ENCODE measurements at regions not wholly inside any gene's neighbourhood (a gene's known extent, or its start where the extent isn't known, plus 50 kb on each side); places are given as distances from the start of the nearest gene placed in this dataset.

- no peaks in the 10 kb centered on the region for H3K36me3 ChIP-seq (ENCODE audit: control insufficient read depth, insufficient read depth, low read length)
- no peak overlapping the region for H3K4me3 ChIP-seq (ENCODE audit: low read length)
- Mint-ChIP-seq H3K27me3 (ENCODE audit: low read depth in 2 of 2) (peaks cover 43 to 63% of the 10 kb centered on the region in 2 donors), H3K36me3 (no peaks in the 10 kb centered on the region), H3K4me3 (no peak overlapping the region), H3K4me1 (no peaks in the 10 kb centered on the region), H3K9me3 (no peaks in the 10 kb centered on the region), H3K27ac (no peak overlapping the region)
- no peak for TF ChIP-seq CTCF (IDR thresholded peaks at IDR 0.05)
- no peak overlapping the region for H3K27ac ChIP-seq (ENCODE audit: low read length)
- no peak for DNase-seq
- no peaks in the 10 kb centered on the region for H3K9me3 ChIP-seq (ENCODE audit: control insufficient read depth, insufficient read depth, low read length)
- H3K4me1 ChIP-seq (ENCODE audit: control insufficient read depth, insufficient read depth, low read length): no peaks in the 10 kb centered on the region
- 96% methylated on average over 4 of the region's 4 CpGs for WGBS (ENCODE audit: insufficient coverage)
- no peaks in the 10 kb centered on the region for H3K27me3 ChIP-seq (ENCODE audit: control insufficient read depth, insufficient read depth, low read length)
- no peak for ATAC-seq
- intact Hi-C loops (cut with micrococcal nuclease): no loop called here
These were observed 80.3 kb upstream of the FAM169A start for GRCh38 chr5:74946471-74946870.

- H3K27me3 ChIP-seq (ENCODE audit: control insufficient read depth, insufficient read depth, low read length): no peaks in the 10 kb centered on the region
- no peak overlapping the region for H3K27ac Mint-ChIP-seq
- H3K27me3 Mint-ChIP-seq (ENCODE audit: low read depth in 2 of 2): peaks cover 45 to 63% of the 10 kb centered on the region in 2 donors
- TF ChIP-seq CTCF (IDR thresholded peaks at IDR 0.05): no peak
- peak in 1 of 2 donors; percentile 6 for DNase-seq
- H3K4me3 ChIP-seq (ENCODE audit: low read length): no peak overlapping the region
- H3K4me1 Mint-ChIP-seq: no peaks in the 10 kb centered on the region
- ATAC-seq: no peak
- H3K9me3 ChIP-seq (ENCODE audit: control insufficient read depth, insufficient read depth, low read length): no peaks in the 10 kb centered on the region
- H3K36me3 Mint-ChIP-seq: no peaks in the 10 kb centered on the region
- H3K9me3 Mint-ChIP-seq: no peaks in the 10 kb centered on the region
- intact Hi-C loops (cut with micrococcal nuclease): no loop called here
- H3K4me1 ChIP-seq (ENCODE audit: control insufficient read depth, insufficient read depth, low read length): no peaks in the 10 kb centered on the region
- no peak overlapping the region for H3K27ac ChIP-seq (ENCODE audit: low read length)
- WGBS (ENCODE audit: insufficient coverage): 29% methylated on average over 2 of the region's 4 CpGs
- no peak overlapping the region for H3K4me3 Mint-ChIP-seq
- no peaks in the 10 kb centered on the region for H3K36me3 ChIP-seq (ENCODE audit: control insufficient read depth, insufficient read depth, low read length)
These were observed 79.5 kb upstream of the FAM169A start for GRCh38 chr5:74945561-74946165.

- Mint-ChIP-seq H3K4me1 (no peaks in the 10 kb centered on the region), H3K36me3 (no peaks in the 10 kb centered on the region), H3K9me3 (no peaks in the 10 kb centered on the region), H3K27me3 (ENCODE audit: low read depth in 2 of 2) (peaks cover 38 to 65% of the 10 kb centered on the region in 2 donors), H3K27ac (no peak overlapping the region), H3K4me3 (no peak overlapping the region)
- Histone ChIP-seq H3K27me3 (ENCODE audit: control insufficient read depth, insufficient read depth, low read length) (no peaks in the 10 kb centered on the region), H3K36me3 (ENCODE audit: control insufficient read depth, insufficient read depth, low read length) (no peaks in the 10 kb centered on the region), H3K27ac (ENCODE audit: low read length) (no peak overlapping the region), H3K4me1 (ENCODE audit: control insufficient read depth, insufficient read depth, low read length) (no peaks in the 10 kb centered on the region), H3K4me3 (ENCODE audit: low read length) (no peak overlapping the region), H3K9me3 (ENCODE audit: control insufficient read depth, insufficient read depth, low read length) (no peaks in the 10 kb centered on the region)
- DNase-seq (peak in 1 of 2 donors; percentile 22), ATAC-seq (no peak)
- intact Hi-C loops (cut with micrococcal nuclease): no loop called here
- 95% methylated on average over 2 of the region's 2 CpGs for WGBS (ENCODE audit: insufficient coverage)
- no peak for TF ChIP-seq CTCF (IDR thresholded peaks at IDR 0.05)
These were observed 77.7 kb upstream of the FAM169A start for GRCh38 chr5:74943905-74944304.

- H3K4me1 ChIP-seq (ENCODE audit: control insufficient read depth, insufficient read depth, low read length): no peaks in the 10 kb centered on the region
- no peaks in the 10 kb centered on the region for H3K36me3 ChIP-seq (ENCODE audit: control insufficient read depth, insufficient read depth, low read length)
- no peaks in the 10 kb centered on the region for H3K27me3 ChIP-seq (ENCODE audit: control insufficient read depth, insufficient read depth, low read length)
- intact Hi-C loops (cut with micrococcal nuclease): no loop called here
- H3K4me3 Mint-ChIP-seq: no peak overlapping the region
- no peaks in the 10 kb centered on the region for H3K9me3 Mint-ChIP-seq
- H3K27me3 Mint-ChIP-seq (ENCODE audit: low read depth in 2 of 2): peaks cover 39 to 67% of the 10 kb centered on the region in 2 donors
- no peaks in the 10 kb centered on the region for H3K9me3 ChIP-seq (ENCODE audit: control insufficient read depth, insufficient read depth, low read length)
- no peaks in the 10 kb centered on the region for H3K36me3 Mint-ChIP-seq
- H3K4me1 Mint-ChIP-seq: no peaks in the 10 kb centered on the region
- H3K27ac Mint-ChIP-seq: no peak overlapping the region
- no peak for ATAC-seq
- WGBS (ENCODE audit: insufficient coverage): 97% methylated on average over 10 of the region's 10 CpGs
- no peak for TF ChIP-seq CTCF (IDR thresholded peaks at IDR 0.05)
- H3K4me3 ChIP-seq (ENCODE audit: low read length): no peak overlapping the region
- DNase-seq: no peak
- no peak overlapping the region for H3K27ac ChIP-seq (ENCODE audit: low read length)
These were observed 76.6 kb upstream of the FAM169A start for GRCh38 chr5:74942622-74943286.
